Caco-2 (cell line): ENCODE measurements at regions not wholly inside any gene's neighbourhood (a gene's known extent, or its start where the extent isn't known, plus 50 kb on each side); places are given as distances from the start of the nearest gene placed in this dataset.

Source experiments
- BruUV-seq: library from RNA; stranded (reverse); fragments of 400-500 nt; replicated peaks from 2 replicates; lab custom pipeline; 2021; lab: Mats Ljungman, UMichigan
- CTCF ChIA-PET: fragments of 300-600 bp; sonication (Branson Sonifier 250); formaldehyde crosslinking; loops from one replicate; lab custom pipeline; 2022; ENCODE audit warnings: antibody characterized with exemption; lab: Charles Lee
- POLR2A ChIA-PET: fragments of 300-600 bp; sonication (Branson Sonifier 250); formaldehyde crosslinking; loops from one replicate; lab custom pipeline; 2022; ENCODE audit warnings: antibody characterized with exemption; lab: Charles Lee
- DNase-seq, 2 experiments: peaks; one replicate each; pipeline versions ENCODE4 v3.0.0 to v3.0.0-alpha.2; 2020 to 2022
- H3K27me3 ChIP-seq: replicated peaks from 2 replicates; pipeline ENCODE4 v1.6.0; 2011; ENCODE audit warnings: low read length; ENCODE audit not compliant: control insufficient read depth, insufficient read depth
- H3K36me3 ChIP-seq: 2 replicates; pipeline ENCODE4 v1.5.1; 2011; ENCODE audit warnings: low read length; ENCODE audit not compliant: control insufficient read depth, insufficient read depth
- H3K4me1 ChIP-seq: fragments of 250-450 bp; sonication (Bioruptor Pico); 2 replicates; pipeline ENCODE4 v1.5.1; 2020; ENCODE audit warnings: mild to moderate bottlenecking
- H3K4me3 ChIP-seq: 2 replicates; pipeline ENCODE4 v1.5.1; 2011; ENCODE audit warnings: low read depth, mild to moderate bottlenecking, control low read depth, low read length
- H3K9me3 ChIP-seq: fragments of 250-450 bp; sonication (Bioruptor Pico); 2 replicates; pipeline ENCODE4 v1.5.1; 2020; ENCODE audit warnings: mild to moderate bottlenecking, moderate library complexity
- H3K27ac Mint-ChIP-seq: one replicate; pipeline ENCODE4 v1.8.0; 2022; ENCODE audit warnings: mixed read lengths; ENCODE audit not compliant: unreplicated experiment
- H3K27me3 Mint-ChIP-seq: one replicate; pipeline ENCODE4 v1.8.0; 2022; ENCODE audit warnings: mixed read lengths; ENCODE audit not compliant: insufficient read depth, unreplicated experiment
- H3K36me3 Mint-ChIP-seq: one replicate; pipeline ENCODE4 v1.8.0; 2022; ENCODE audit warnings: mild to moderate bottlenecking, mixed read lengths; ENCODE audit not compliant: insufficient read depth, unreplicated experiment
- H3K4me1 Mint-ChIP-seq: one replicate; pipeline ENCODE4 v1.8.0; 2022; ENCODE audit warnings: low read depth, mixed read lengths; ENCODE audit not compliant: unreplicated experiment
- H3K4me3 Mint-ChIP-seq: one replicate; pipeline ENCODE4 v1.8.0; 2022; ENCODE audit warnings: mild to moderate bottlenecking, moderate library complexity, mixed read lengths; ENCODE audit not compliant: unreplicated experiment
- H3K9me3 Mint-ChIP-seq: one replicate; pipeline ENCODE4 v1.8.0; 2022; ENCODE audit warnings: mixed read lengths; ENCODE audit not compliant: unreplicated experiment
- intact Hi-C: fragments of 100-400 bp; cut with micrococcal nuclease; formaldehyde crosslinking; loops from one replicate; pipeline ENCODE4 v1.10.0; 2022; ENCODE audit not compliant: unreplicated experiment
- TF ChIP-seq, protein P1 (sequence below), 2 experiments: fragments of 200-600 bp in 1 of 2; IDR thresholded peaks; 1 replicate in 1 of 2; 2 replicates in 1 of 2; pipeline versions ENCODE4 v1.5.1 to v1.8.0; 2011 to 2022; ENCODE audit warnings: antibody characterized with exemption in 1 of 2, control low read depth in 1 of 2, inconsistent platforms in 1 of 2, low read depth in 1 of 2, low read length in 1 of 2, mild to moderate bottlenecking in 1 of 2, moderate library complexity in 1 of 2; ENCODE audit not compliant: insufficient read depth in 1 of 2, severe bottlenecking in 1 of 2, unreplicated experiment in 1 of 2

DNA sequence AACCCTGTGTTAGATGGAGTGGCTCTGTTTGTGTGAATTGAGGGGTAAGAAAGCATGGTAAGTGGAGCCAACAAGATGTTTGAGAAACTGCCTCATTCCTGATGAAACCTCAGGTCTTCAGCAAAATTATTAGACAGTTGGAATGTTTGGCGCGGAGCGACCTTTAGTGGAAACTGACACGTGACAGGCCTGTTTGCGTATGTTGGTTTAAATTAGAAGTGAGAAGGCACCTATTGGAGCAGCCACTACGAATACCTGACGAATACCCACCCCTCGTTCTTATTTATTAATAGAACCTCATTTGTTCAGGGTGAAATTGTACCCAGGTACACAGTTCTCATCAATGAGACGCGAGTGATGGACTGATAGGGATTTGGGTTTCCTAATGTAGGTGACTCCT lies 63.2 kb upstream of the MIR17HG start:
- ChIA-PET POLR2A (no interaction called here), CTCF (no interaction called here)
- H3K4me3 Mint-ChIP-seq: no peak overlapping the region
- Histone ChIP-seq H3K27me3 (no peaks in the 10 kb centered on the region; the same call in 1 of the 2 replicates), H3K9me3 (no peaks in the 10 kb centered on the region; the same call in 1 of the 2 replicates), H3K36me3 (no peaks in the 10 kb centered on the region), H3K4me1 (no peaks in the 10 kb centered on the region), H3K4me3 (no peak overlapping the region)
- intact Hi-C loops: no loop called here
- H3K27me3 Mint-ChIP-seq: peaks cover 10% of the 10 kb centered on the region
- TF ChIP-seq, protein P1, sequence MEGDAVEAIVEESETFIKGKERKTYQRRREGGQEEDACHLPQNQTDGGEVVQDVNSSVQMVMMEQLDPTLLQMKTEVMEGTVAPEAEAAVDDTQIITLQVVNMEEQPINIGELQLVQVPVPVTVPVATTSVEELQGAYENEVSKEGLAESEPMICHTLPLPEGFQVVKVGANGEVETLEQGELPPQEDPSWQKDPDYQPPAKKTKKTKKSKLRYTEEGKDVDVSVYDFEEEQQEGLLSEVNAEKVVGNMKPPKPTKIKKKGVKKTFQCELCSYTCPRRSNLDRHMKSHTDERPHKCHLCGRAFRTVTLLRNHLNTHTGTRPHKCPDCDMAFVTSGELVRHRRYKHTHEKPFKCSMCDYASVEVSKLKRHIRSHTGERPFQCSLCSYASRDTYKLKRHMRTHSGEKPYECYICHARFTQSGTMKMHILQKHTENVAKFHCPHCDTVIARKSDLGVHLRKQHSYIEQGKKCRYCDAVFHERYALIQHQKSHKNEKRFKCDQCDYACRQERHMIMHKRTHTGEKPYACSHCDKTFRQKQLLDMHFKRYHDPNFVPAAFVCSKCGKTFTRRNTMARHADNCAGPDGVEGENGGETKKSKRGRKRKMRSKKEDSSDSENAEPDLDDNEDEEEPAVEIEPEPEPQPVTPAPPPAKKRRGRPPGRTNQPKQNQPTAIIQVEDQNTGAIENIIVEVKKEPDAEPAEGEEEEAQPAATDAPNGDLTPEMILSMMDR (IDR thresholded peaks at IDR 0.05; ENCODE audit: insufficient read depth in 1 of 2, low read depth in 1 of 2, low read length in 1 of 2, severe bottlenecking in 1 of 2, unreplicated experiment in 1 of 2): no peak
- H3K4me1 Mint-ChIP-seq: no peaks in the 10 kb centered on the region
- no peaks in the 10 kb centered on the region for H3K36me3 Mint-ChIP-seq
- DNase-seq: no peak
- BruUV-seq: no TSS peak
- no peak overlapping the region for H3K27ac Mint-ChIP-seq
- no peaks in the 10 kb centered on the region for H3K9me3 Mint-ChIP-seq

DNA sequence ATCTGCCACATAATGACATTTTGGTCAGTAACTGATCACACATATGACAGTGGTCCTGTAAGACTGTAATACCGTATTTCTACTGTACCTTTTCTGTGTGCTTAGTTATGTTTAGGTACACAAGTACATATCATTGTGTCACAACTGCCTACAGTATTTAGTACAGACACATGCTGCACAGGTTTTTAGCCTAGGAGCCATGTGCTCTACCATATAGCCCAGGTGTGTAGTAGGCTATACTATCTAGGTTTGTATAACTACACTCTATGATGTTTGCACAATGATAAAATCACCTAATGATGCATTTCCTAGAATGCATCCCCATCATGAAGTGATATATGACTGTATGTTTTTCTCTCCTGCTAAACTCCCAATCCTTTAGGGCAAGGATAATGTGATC lies 61.2 kb upstream of the MIR17HG start:
- intact Hi-C loops: no loop called here
- POLR2A ChIA-PET: no interaction called here
- Mint-ChIP-seq H3K27me3 (peaks cover 10% of the 10 kb centered on the region), H3K9me3 (no peaks in the 10 kb centered on the region), H3K27ac (no peak overlapping the region), H3K4me3 (no peak overlapping the region), H3K36me3 (no peaks in the 10 kb centered on the region), H3K4me1 (no peaks in the 10 kb centered on the region)
- no peak for DNase-seq
- H3K4me1 ChIP-seq: no peaks in the 10 kb centered on the region
- TF ChIP-seq, protein P1 (IDR thresholded peaks at IDR 0.05; ENCODE audit: insufficient read depth in 1 of 2, low read depth in 1 of 2, low read length in 1 of 2, severe bottlenecking in 1 of 2, unreplicated experiment in 1 of 2): no peak
- CTCF ChIA-PET: no interaction called here
- no peaks in the 10 kb centered on the region; the same call in 1 of the 2 replicates for H3K9me3 ChIP-seq
- no TSS peak for BruUV-seq
- H3K27me3 ChIP-seq: no peaks in the 10 kb centered on the region; the same call in 1 of the 2 replicates
- H3K36me3 ChIP-seq: no peaks in the 10 kb centered on the region
- no peak overlapping the region for H3K4me3 ChIP-seq

DNA sequence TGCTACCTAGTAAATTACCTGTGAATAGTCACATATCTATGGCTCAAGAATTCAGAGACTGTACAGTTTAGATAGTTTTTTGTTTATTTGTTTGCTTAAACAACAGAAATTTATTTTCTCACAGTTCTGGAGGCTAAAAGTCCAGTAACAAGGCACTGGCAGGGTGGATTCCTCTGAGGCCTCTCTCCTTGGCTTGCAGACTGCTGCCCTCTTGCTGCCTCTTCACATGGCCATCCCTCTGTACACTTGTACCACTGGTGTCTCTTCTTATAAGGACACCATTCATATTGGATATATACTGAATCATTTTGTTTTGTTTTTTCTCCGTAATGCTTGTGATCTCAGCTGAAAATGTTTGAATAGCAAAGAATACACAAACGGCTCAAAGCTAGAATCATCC lies 56.4 kb upstream of the MIR17HG start:
- H3K9me3 ChIP-seq: no peaks in the 10 kb centered on the region; the same call in 1 of the 2 replicates
- Mint-ChIP-seq H3K27ac (no peak overlapping the region), H3K4me1 (no peaks in the 10 kb centered on the region), H3K4me3 (no peak overlapping the region), H3K36me3 (no peaks in the 10 kb centered on the region), H3K9me3 (no peaks in the 10 kb centered on the region), H3K27me3 (peaks cover 5% of the 10 kb centered on the region)
- no peaks in the 10 kb centered on the region for H3K4me1 ChIP-seq
- DNase-seq: no peak
- ChIA-PET CTCF (no interaction called here), POLR2A (no interaction called here)
- H3K4me3 ChIP-seq: no peak overlapping the region
- no peaks in the 10 kb centered on the region for H3K36me3 ChIP-seq
- TF ChIP-seq, protein P1 (IDR thresholded peaks at IDR 0.05; ENCODE audit: insufficient read depth in 1 of 2, low read depth in 1 of 2, low read length in 1 of 2, severe bottlenecking in 1 of 2, unreplicated experiment in 1 of 2): no peak
- peaks cover 4% of the 10 kb centered on the region for H3K27me3 ChIP-seq
- BruUV-seq: no TSS peak
- intact Hi-C loops: no loop called here
